ENCODE measurements at regions not wholly inside any gene's neighbourhood (a gene's known extent, or its start where the extent isn't known, plus 50 kb on each side); places are given as distances from the start of the nearest gene placed in this dataset.
"Not testable (repeated sequence)": the region's sequence is repeated elsewhere in the genome, so short reads cannot be mapped to it uniquely, and the experiment has no call there.

GRCh38 chrX:86887341-86887740 is 630.3 kb upstream of the KLHL4 start:
- DNase-seq (ENCODE audit: low spot score), result no peak

DNA sequence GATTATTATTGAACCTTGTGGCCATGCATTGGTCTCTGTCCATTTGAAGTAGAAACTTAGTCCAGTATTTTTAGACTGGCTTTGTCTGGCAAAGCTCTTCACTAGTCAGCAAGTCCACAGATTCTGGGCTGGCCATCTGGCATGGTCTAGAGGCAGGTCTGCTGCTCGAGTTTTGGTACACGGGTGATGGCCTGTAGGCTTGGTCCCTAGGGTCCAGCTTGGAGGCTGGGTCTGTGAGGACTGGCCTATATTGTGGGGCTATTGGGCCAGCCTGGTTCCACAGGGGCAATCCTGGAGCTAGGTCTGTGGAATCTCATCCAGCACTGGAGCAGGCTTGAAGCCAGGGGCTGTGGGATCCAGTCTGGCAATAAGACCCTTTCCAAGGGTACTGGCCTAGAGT is 607.6 kb upstream of the KLHL4 start:
- ATAC-seq (no peak), DNase-seq (ENCODE audit: low spot score) (no peak)

More at GRCh38 chrX:86887341-86887740, 630.3 kb upstream of the KLHL4 start:
- ATAC-seq, result no peak

- ATAC-seq, result no peak
- no peak for DNase-seq (ENCODE audit: low spot score)
Observed at GRCh38 chrX:86910602-86911311, 606.8 kb upstream of the KLHL4 start.

DNA sequence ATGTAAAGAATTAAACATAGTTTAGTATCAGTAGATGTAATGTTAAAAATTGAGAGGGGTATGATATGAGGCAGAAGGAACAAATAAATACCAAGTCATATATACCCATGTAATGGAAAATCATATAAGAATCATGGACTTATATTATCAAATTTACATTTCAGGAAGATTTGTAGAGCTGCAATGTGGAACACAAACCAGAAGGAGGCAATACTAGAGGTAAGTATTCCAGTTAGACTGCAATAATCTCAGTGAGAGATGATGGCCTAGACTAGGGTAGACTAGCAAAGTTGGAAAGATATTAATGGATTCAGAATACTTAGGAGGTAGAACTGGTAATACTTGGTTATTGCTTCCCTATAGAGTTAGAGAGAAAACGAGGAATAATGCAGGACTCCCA is 603.0 kb upstream of the KLHL4 start:
- ATAC-seq, result no peak
- DNase-seq (ENCODE audit: low spot score), result no peak

DNA sequence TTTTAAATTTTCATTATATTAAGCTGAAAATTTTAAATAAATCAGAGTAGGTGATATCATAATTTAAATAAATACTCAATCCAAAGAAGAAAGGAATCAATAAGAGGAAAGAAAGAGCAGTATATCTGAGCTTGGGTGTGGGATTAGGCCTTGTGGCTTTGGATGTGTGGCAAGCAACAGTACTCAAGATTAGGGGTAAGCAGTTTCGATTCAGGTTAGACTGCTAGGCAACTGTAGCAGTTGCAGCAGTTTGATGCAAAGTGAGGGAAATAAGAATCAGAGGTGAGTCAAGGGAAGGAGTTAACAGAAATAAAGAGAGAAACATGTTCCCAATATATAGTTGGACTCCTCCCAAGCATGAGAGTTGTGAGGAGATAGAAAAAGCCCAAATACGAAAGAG is 599.6 kb upstream of the KLHL4 start:
- ATAC-seq (no peak), DNase-seq (ENCODE audit: low spot score) (no peak)

GRCh38 chrX:86930419-86930818 is 587.2 kb upstream of the KLHL4 start:
- no peak for DNase-seq (ENCODE audit: low spot score)
- no peak for ATAC-seq

DNA sequence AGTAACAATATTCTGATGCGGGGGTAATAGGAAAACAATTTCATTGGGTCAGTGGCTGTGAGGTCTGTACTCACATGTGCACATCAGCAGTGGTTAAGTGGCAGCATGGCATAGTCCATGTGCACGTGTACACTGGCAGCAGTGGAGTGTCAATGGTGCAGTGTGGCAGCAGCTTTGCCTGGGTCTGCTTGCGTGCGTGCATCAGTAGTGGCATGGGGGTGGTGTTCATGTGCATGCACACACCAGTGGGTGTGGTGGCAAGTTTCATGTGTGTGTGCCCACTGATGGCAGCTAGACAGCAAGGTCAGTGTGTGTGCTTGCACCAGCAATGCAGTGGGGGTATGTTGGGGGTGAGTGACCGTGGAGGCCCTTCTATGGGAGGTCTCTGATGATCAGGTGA is 581.6 kb upstream of the KLHL4 start:
- DNase-seq (ENCODE audit: low spot score) (no peak), ATAC-seq (no peak)

DNA sequence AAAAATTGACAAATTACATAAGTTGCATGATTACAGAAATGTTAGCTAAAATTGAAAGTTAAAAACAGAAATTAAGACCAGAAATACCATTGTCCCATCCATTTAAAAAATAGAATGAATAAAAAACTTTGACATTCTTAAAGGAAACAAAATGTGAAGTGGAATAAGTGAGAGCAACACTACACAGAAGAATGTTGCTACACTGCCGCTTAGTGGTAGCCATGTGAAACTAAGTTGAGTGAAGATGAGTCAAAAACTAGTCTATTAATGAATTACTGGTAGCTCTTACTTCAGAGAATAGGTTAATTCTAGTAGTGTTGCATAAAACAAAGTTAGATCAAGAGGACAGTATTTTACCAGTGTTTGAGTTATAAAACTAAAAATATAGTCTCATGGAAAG is 571.0 kb upstream of the KLHL4 start:
- DNase-seq (ENCODE audit: low spot score) (no peak), ATAC-seq (peak; percentile 80)

- no peak for DNase-seq (ENCODE audit: low spot score)
- no peak for ATAC-seq
Observed at GRCh38 chrX:86964321-86964720, 553.3 kb upstream of the KLHL4 start.

- DNase-seq (ENCODE audit: low spot score) (no peak), ATAC-seq (no peak)
Observed at GRCh38 chrX:86981326-86981879, 536.2 kb upstream of the KLHL4 start.

DNA sequence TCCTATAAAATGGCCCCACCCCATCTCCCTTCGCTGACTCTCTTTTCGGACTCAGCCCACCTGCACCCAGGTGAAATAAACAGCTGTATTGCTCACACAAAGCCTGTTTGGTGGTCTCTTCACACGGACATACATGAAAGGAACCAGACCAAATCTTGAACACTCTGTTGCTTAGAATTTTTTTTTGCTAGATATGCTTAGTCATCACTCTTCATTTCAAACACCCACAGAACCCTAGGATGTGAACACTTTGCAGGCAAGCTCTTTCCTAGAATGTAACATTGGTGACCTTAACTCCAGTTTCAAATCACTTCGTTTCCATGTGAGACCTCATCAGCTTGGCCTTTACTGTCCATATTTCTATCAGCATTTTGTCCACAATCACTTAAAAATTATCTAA is 530.3 kb upstream of the KLHL4 start:
- ATAC-seq; DNase-seq (ENCODE audit: low spot score): not testable (repeated sequence)

DNA sequence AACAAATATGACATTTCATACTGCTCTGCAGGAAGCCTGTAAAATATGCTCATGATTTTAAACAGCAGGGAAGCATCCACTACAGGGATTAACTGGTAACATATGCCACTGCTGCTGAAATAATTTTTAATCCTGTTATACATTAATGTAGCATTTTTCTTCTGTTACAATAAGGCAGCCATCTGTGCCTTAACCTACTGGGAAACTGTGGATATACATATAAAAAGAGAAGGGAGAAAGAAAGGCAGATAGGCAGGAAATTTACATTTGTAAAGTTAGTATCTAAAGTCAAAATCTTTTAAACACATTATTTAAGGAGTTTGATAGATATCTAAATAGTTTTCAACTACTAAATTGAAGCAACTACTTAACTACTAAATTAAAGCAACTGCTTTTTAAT is 514.6 kb upstream of the KLHL4 start:
- no peak for DNase-seq (ENCODE audit: low spot score)
- no peak for ATAC-seq

GRCh38 chrX:87005183-87005582 is 512.4 kb upstream of the KLHL4 start:
- no peak for ATAC-seq
- DNase-seq (ENCODE audit: low spot score), result no peak

DNA sequence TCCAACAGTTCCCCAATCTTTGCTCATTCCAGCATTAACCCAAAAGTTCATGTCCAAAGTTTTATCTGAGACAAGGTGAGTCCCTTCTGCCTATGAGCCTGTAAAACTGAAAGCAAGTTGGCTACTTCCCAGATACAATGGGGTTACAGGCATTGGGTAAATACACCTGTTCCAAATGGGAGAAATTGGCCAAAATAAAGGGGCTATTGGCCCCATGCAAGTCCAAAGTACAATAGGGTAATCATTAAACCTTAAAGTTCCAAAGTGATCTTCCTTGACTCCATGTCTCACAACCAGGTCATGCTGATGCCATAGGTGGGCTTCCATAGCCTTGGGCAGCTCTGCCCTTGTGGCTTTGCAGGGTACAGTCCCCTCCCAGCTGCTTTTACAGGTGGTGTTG is 511.7 kb upstream of the KLHL4 start:
- ATAC-seq, result peak; percentile 62
- DNase-seq (ENCODE audit: low spot score), result no peak

- no peak for ATAC-seq
Observed at GRCh38 chrX:87006561-87006960, 511.0 kb upstream of the KLHL4 start.

GRCh38 chrX:87017210-87017609 is 500.4 kb upstream of the KLHL4 start:
- DNase-seq (ENCODE audit: low spot score) (no peak), ATAC-seq (no peak)

More at GRCh38 chrX:87006561-87006960, 511.0 kb upstream of the KLHL4 start:
- no peak for DNase-seq (ENCODE audit: low spot score)

DNA sequence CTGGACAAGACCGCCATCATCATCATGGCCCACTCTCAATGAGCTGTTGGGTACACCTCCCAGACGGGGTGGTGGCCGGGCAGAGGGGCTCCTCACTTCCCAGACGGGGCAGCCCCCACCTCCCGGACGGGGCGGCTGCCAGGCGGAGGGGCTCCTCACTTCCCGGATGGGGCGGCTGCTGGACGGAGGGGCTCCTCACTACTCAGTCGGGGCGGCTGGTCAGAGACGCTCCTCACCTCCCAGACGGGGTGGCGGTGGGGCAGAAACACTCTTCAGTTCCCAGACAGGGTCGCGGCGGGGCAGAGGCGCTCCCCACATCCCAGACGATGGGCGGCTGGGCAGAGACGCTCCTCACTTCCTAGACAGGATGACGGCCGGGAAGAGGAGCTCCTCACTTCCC is 484.5 kb upstream of the KLHL4 start:
- not testable (repeated sequence) for ATAC-seq; DNase-seq (ENCODE audit: low spot score)

DNA sequence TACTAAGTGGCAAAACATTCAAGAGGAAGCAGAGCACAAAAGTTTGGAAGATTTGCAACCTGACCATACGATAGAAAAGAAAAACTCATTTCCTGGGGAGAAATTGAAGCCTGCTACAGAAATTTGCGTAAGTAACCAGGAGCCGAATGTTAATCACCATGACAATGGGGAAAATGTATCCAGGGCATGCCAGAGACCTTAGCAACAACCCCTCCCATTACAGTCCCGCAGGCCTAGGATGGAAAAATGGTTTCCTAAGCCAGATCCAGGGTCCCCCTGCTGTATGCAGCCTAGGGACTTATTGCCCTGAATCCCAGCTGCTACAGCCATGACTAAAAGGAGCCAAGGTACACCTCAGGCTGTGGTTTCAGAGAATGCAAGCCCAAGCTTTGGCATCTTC is 472.2 kb upstream of the KLHL4 start:
- ATAC-seq (no peak), DNase-seq (ENCODE audit: low spot score) (no peak)

DNA sequence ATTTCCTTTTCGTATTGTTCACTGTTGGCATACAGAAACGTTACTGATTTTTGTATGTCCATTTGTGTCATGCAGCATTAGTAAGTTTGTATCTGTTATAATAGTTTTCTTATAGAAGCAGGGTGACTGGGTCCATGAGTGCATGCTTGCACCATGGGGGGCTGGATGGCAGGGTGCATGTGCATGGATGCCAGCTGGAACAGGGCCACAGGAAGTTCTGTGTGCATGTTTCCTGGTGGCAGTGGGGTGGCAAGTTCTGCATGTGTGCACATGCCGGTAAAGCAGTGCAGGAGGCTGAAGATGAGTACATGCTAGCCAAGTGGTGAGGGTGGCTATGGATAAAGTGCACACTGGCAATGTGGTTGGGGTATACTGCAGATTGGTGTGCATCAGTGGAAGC is 468.0 kb upstream of the KLHL4 start:
- no peak for DNase-seq (ENCODE audit: low spot score)
- ATAC-seq, result no peak

DNA sequence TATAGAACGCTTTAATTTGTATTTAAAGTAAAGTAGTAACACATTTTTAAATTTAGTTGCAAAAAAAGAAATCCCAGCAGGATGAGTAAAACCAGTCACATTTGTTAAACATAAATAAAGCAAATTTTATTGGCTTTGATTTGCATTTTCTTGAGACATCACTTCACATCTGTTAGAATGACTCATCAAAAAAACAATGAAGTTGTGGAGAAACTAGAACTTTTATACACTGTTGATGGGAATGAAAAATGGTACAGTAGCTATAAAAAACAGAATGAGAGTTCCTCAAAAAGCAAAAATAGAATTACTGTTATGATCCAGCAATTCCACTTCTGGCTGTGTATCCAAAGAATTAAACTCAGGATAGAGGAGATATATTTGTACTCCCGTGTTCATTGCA is 454.0 kb upstream of the KLHL4 start:
- ATAC-seq (no peak), DNase-seq (ENCODE audit: low spot score) (no peak)

- ATAC-seq, result no peak
- DNase-seq (ENCODE audit: low spot score), result no peak
Observed at GRCh38 chrX:87064502-87064901, 453.1 kb upstream of the KLHL4 start.

- ATAC-seq (no peak), DNase-seq (ENCODE audit: low spot score) (no peak)
Observed at GRCh38 chrX:87067795-87068369, 449.7 kb upstream of the KLHL4 start.

DNA sequence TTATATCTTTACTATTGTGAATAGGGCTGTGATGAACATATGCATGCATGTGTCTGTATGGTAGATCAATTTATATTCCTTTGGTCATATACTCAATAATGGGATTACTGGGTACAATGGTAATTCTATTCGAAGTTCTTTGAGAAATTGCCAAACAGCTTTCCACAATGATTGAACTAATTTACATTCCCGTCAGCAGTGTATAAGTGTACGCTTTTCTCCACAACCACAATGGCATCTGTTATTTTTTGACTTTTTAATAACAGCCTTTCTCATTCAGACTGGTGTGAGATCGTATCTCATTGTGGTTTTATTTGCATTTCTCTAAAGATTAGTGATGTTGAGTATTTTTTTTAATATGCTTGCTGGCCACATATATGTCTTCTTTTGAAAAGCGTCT is 439.4 kb upstream of the KLHL4 start:
- ATAC-seq, result no peak
- no peak for DNase-seq (ENCODE audit: low spot score)

All from left lobe of liver (tissue), 2 donors.